NCI-H128 (cell line): ENCODE measurements at regions not wholly inside any gene's neighbourhood (a gene's known extent, or its start where the extent isn't known, plus 50 kb on each side); places are given as distances from the start of the nearest gene placed in this dataset.

ENCODE experiments used
- DNase-seq: peaks from one replicate; lab custom pipeline; 2025; ENCODE audit not compliant: unreplicated experiment; lab: John Stamatoyannopoulos, UW

- DNase-seq, result no peak
Observed at GRCh38 chr3:102741694-102742093, 306.9 kb downstream of the ZPLD1 start.

GRCh38 chr3:102745881-102746280 lies 311.1 kb downstream of the ZPLD1 start:
- no peak for DNase-seq

- no peak for DNase-seq
Observed at GRCh38 chr3:102747611-102748010, 312.8 kb downstream of the ZPLD1 start.

GRCh38 chr3:102748646-102749045 lies 313.8 kb downstream of the ZPLD1 start:
- DNase-seq, result no peak

GRCh38 chr3:102750322-102750721 lies 315.5 kb downstream of the ZPLD1 start:
- DNase-seq, result no peak

- DNase-seq, result no peak
Observed at GRCh38 chr3:102753901-102754300, 319.1 kb downstream of the ZPLD1 start.

GRCh38 chr3:102756706-102757105 lies 321.9 kb downstream of the ZPLD1 start:
- no peak for DNase-seq

- no peak for DNase-seq
Observed at GRCh38 chr3:102757950-102758349, 323.1 kb downstream of the ZPLD1 start.

- DNase-seq, result no peak
Observed at GRCh38 chr3:102761766-102762165, 327.0 kb downstream of the ZPLD1 start.

GRCh38 chr3:102790747-102791325 lies 356.0 kb downstream of the ZPLD1 start:
- DNase-seq, result no peak

GRCh38 chr3:102791641-102792589 lies 357.1 kb downstream of the ZPLD1 start:
- no peak for DNase-seq

- no peak for DNase-seq
Observed at GRCh38 chr3:102796804-102797203, 362.0 kb downstream of the ZPLD1 start.

GRCh38 chr3:102802819-102803420 lies 368.1 kb downstream of the ZPLD1 start:
- DNase-seq, result no peak

GRCh38 chr3:102810937-102811336 lies 376.1 kb downstream of the ZPLD1 start:
- no peak for DNase-seq

- peak; percentile 15 for DNase-seq
Observed at GRCh38 chr3:102826636-102827035, 391.8 kb downstream of the ZPLD1 start.

GRCh38 chr3:102827386-102827785 lies 392.6 kb downstream of the ZPLD1 start:
- DNase-seq, result no peak

- no peak for DNase-seq
Observed at GRCh38 chr3:102830415-102830814, 395.6 kb downstream of the ZPLD1 start.

- no peak for DNase-seq
Observed at GRCh38 chr3:102841866-102842265, 407.1 kb downstream of the ZPLD1 start.

- no peak for DNase-seq
Observed at GRCh38 chr3:102866845-102867244, 432.0 kb downstream of the ZPLD1 start.

GRCh38 chr3:102883515-102883914 lies 448.7 kb downstream of the ZPLD1 start:
- DNase-seq, result no peak

GRCh38 chr3:102885289-102885688 lies 450.5 kb downstream of the ZPLD1 start:
- no peak for DNase-seq

GRCh38 chr3:102887431-102887830 lies 452.6 kb downstream of the ZPLD1 start:
- no peak for DNase-seq
